ACHN (cell line): ENCODE measurements at regions not wholly inside any gene's neighbourhood (a gene's known extent, or its start where the extent isn't known, plus 50 kb on each side); places are given as distances from the start of the nearest gene placed in this dataset.
A peak's percentile ranks its signal among the peaks of the same experiment; 100 is the strongest.
"Not testable (repeated sequence)": the region's sequence is repeated elsewhere in the genome, so short reads cannot be mapped to it uniquely, and the experiment has no call there.

Source experiments
- DNase-seq: peaks from one replicate; pipeline ENCODE4 v3.0.0-alpha.2; 2015
- in situ Hi-C: cut with HindIII; loops from 2 replicates; pipeline ENCODE4 v1.10.0; 2017; ENCODE audit warnings: low sequenced_read_pairs, low pct_ligation_motif_present, low pct_unique_long_range_greater_than_20kb

DNA sequence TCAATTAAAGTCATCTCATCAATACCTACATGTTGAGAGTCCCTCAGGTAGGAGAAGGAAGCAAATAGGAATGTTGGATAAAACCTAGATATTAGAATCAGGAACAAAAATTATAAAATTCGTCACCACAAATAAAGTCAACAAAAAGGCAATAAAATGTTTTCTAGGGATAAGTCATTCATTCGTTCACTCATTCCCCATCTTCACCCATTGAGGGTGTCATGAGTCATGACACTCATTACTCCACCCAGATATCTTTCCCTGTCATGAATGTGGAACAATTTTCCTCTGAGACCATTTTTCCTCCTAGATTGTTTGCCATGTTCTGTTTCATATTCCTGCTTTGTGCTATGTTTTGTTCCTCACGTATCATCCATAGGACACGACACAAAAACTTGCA, 50.9 kb upstream of the OLIG3 start:
- in situ Hi-C loops: no loop called here

DNA sequence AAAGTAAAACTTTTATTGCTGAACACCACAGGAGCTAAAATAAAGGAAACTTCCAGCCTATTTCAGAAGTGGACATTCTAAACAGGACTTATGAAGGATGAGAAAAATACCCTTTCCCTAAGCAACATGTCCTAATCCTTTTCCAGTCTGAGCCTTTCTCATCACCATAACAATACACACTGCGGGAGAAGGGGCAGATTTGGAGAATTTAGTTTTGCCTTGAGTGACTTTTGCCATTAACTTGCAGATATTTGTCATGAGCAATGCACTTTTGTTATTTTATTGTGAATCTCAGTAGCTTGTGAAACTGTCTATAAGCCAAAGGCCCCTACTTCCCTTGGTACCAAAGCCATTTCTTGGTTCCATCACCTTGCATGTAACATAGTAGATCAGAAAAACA, 53.0 kb upstream of the OLIG3 start:
- in situ Hi-C loops: no loop called here
- no peak for DNase-seq

More for the DNA sequence above, 50.9 kb upstream of the OLIG3 start:
- DNase-seq: no peak

- no peak for DNase-seq
- in situ Hi-C loops: no loop called here
These were observed 53.4 kb upstream of the OLIG3 start for GRCh38 chr6:137547601-137548000.

GRCh38 chr6:137549106-137549505, 54.9 kb upstream of the OLIG3 start:
- no peak for DNase-seq
- in situ Hi-C loops: no loop called here

GRCh38 chr6:137550535-137550934, 56.3 kb upstream of the OLIG3 start:
- in situ Hi-C loops: no loop called here
- DNase-seq: no peak

- DNase-seq: no peak
- in situ Hi-C loops: no loop called here
These were observed 58.0 kb upstream of the OLIG3 start for GRCh38 chr6:137552146-137552545.

- in situ Hi-C loops: no loop called here
- DNase-seq: no peak
These were observed 58.6 kb upstream of the OLIG3 start for GRCh38 chr6:137552809-137553208.

DNA sequence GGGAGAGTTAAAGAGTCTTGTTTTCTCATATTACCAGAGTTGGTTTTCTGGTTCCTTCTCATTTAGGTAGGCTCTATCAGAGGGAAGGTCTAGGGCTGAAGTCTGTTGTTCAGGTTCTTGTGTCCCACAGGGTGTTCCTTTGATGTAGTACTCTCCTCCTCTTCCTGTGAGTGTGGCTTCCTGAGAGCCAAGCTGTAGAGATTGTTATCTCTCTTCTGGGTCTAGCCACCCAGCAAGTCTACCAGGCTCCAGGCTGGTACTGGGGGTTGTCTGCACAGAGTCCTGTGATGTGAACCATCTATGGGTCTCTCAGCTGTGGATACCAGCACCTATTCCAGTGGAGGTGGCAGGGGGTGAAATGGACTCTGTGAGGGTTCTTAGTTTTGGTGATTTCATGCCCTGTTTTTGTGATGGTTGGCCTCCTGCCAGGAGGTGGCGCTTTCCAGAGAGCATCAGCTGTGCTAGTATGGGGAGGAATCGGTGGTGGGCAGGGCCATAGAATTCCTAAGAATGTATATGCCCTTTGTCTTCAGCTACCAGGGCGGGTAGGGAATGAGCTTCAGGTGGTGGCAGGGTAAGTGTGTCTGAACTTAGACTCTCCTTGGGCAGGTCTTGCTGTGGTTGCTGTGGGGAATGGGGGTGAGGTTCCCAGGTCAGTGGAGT, 65.5 kb upstream of the OLIG3 start:
- peak; percentile 2 for DNase-seq
- in situ Hi-C loops: not testable (repeated sequence)

DNA sequence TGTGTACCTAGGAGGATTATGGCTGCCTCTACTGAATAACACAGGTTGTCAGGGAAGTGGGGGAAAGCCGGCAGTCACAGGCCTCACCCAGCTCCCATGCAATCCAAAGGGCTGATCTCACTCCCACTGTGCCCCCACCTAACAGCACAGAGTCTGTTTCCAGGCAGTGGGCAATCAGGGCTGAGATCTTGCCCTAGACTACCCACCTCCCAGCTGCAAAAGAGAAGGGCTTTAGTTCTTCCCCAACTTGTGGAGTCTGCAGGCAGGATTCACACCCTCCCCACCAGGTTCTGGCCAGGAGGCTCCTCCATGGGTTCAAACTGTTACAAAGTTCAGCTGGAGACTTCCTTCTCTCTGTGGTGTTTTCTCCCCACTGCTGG, 66.0 kb upstream of the OLIG3 start:
- no peak for DNase-seq
- in situ Hi-C loops: no loop called here

- DNase-seq: no peak
- in situ Hi-C loops: no loop called here
These were observed 73.9 kb upstream of the OLIG3 start for GRCh38 chr6:137568067-137568466.

GRCh38 chr6:137570393-137570792, 76.2 kb upstream of the OLIG3 start:
- no peak for DNase-seq
- in situ Hi-C loops: no loop called here

DNA sequence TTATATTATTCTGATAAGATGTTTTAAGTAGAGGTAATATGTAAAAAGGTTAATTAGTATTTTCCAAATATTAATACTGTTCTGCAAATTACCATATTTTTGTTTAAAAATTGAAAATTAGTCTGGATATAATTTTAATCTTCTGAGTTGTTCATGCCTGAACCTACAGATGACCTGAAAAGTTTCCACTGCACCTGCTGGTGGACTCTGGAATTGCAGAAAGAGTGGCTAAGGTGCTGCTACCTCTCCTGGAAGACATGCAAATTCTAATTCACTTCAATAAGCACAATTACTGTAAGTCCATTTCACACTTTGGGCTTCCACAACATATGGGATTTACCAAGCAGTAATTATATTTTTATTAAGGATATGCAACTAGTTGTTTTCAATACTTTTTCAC, 77.7 kb upstream of the OLIG3 start:
- in situ Hi-C loops: no loop called here
- DNase-seq: peak; percentile 48

DNA sequence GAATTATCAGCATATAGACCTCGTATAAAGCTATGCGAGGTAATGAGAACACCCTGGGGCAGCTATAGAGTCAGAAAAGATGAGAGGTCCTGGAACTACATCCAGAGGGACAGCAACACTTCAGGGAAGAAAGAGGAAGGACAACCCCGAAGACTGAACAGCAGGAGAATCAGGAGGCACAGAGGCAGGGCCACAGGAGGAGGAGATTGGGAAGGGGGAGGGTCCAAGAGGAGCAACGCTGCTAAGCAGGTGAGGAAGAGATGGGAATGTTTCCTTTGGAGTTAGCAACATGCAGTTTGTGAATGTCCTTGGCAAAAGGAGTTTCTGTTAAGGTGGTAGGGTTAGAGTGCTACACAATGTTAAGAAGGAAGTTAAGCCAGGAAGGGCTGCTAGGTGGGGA, 79.5 kb upstream of the OLIG3 start:
- in situ Hi-C loops: no loop called here
- no peak for DNase-seq

DNA sequence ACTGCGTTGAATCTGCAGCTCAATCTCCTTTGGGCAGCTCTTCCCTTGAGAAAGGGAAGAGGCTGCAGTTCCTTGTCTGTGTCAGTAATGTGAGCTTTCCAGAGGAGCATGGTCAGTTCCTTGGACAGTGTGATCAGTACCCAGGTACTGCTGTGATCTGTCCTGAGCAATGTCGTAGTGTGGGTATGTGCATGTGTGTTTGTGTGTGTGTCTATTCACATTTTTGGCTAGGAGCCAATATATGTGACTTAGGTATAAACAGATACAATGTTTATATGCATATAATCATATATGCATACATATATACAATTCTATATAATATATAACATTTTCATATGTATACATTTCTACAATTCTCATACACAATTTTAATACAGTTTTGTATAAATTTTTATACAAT, 85.4 kb upstream of the OLIG3 start:
- in situ Hi-C loops: no loop called here
- DNase-seq: no peak

GRCh38 chr6:137581019-137581707, 87.0 kb upstream of the OLIG3 start:
- no peak for DNase-seq
- in situ Hi-C loops: no loop called here

DNA sequence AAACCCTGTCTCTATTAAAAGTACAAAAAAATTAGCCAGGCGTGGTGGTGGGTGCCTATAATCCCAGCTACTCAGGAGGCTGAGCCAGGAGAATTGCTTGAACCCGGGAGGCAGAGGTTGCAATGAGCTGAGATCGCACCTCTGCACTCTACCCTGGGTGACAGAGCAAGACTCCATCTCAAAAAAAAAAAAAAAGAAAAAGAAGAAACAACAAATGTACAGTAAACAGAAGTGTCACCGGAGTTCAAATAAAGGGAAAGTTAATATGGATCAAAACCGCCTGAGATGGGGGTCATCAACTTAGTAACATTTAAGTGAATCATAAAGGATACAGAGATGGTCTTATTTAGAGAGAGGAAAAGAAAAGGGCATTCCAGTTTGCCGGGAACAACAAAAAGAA, 89.3 kb upstream of the OLIG3 start:
- DNase-seq, in situ Hi-C loops: not testable (repeated sequence)

DNA sequence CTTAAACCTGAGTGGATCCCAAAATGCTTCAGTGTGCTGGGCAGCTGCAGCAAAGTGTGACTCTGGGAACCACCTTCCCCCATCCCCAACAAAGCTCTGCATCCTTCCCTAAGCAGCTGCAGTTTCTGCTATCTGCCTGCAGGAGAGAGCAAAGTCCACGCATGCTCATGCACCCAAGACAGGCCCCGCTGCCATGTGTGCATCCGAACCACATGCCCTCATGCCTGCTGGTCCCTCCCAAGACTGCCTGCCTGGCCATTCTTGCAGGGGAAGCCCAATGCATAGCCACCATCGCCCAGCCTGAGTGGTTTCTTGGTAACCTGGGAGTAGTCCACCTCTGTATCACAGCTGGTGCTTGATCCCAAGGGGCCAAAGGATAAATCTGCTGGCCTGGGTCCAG, 94.3 kb upstream of the OLIG3 start:
- in situ Hi-C loops: no loop called here
- DNase-seq: no peak

- peak; percentile 70 for DNase-seq
- in situ Hi-C loops: no loop called here
These were observed 95.1 kb upstream of the OLIG3 start for GRCh38 chr6:137589067-137589848.

GRCh38 chr6:137590684-137591083, 96.5 kb upstream of the OLIG3 start:
- in situ Hi-C loops: no loop called here
- DNase-seq: no peak

DNA sequence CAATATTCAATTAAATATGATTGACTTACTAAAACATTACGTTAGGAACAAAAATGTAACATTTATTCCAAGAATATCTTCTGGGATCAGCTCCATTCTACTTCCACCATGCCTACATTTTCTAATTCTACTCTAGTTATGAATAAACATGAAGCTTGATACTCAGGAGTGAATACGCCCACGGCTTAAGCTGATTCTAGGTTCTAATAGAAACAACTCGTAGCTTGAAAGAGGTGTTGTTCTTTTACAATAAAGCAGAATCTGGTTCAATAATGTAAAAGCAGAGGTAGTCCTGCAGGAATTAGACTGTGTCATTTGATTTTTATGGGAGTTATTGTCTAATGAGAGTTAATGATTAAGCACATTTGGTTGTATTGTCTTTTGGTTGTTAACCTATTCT, 107.3 kb upstream of the OLIG3 start:
- in situ Hi-C loops: no loop called here
- DNase-seq: no peak
